ENCODE measurements at regions not wholly inside any gene's neighbourhood (a gene's known extent, or its start where the extent isn't known, plus 50 kb on each side); places are given as distances from the start of the nearest gene placed in this dataset.

DNA sequence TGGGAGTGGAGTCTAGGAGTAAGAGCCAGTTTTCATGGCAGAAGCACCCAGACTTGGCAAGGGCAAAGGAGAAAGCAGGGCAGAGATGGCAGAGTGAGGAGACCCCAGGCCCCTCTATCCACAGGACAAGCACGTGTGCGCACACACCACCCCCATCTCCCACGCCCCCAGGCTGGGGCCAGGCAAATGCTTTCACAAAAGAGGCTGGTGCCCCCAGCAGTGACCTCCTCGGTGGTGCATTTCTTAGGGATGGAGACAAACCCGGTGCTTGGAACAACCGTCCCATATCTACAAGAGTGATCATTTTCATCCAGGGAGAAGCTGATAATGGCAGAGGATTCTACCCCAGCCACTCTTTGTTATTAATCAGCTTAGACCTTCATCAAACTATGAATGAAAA, 62.0 kb downstream of the KCNF1 start:
- Mint-ChIP-seq H3K4me1 (peaks cover 58 to 65% of the 10 kb centered on the region in 2 experiments), H3K4me3 (no peak overlapping the region; a peak in 1 of 5 replicates)
- peak overlapping the region; percentile 61; the same call in 1 of the 2 replicates for H3K14ac ChIP-seq (ENCODE audit: insufficient read depth, low read length)

More for the DNA sequence above, 62.0 kb downstream of the KCNF1 start:
- DNase-seq, result no peak
- no peak overlapping the region for H3K4me2 ChIP-seq (ENCODE audit: insufficient read depth, insufficient read length, low read length)
- no peak overlapping the region for H3K18ac ChIP-seq (ENCODE audit: insufficient read length, low read depth, low read length)
- no peaks in the 10 kb centered on the region; the same call in 1 of the 2 replicates for H3K4me1 ChIP-seq (ENCODE audit: insufficient read depth, low read length)
- H3T11ph ChIP-seq (ENCODE audit: low read length), result no peak overlapping the region
- no peaks in the 10 kb centered on the region for H3K23me2 ChIP-seq (ENCODE audit: insufficient read length, low read depth, low read length, poor library complexity, severe bottlenecking)
- TF ChIP-seq, protein P1, sequence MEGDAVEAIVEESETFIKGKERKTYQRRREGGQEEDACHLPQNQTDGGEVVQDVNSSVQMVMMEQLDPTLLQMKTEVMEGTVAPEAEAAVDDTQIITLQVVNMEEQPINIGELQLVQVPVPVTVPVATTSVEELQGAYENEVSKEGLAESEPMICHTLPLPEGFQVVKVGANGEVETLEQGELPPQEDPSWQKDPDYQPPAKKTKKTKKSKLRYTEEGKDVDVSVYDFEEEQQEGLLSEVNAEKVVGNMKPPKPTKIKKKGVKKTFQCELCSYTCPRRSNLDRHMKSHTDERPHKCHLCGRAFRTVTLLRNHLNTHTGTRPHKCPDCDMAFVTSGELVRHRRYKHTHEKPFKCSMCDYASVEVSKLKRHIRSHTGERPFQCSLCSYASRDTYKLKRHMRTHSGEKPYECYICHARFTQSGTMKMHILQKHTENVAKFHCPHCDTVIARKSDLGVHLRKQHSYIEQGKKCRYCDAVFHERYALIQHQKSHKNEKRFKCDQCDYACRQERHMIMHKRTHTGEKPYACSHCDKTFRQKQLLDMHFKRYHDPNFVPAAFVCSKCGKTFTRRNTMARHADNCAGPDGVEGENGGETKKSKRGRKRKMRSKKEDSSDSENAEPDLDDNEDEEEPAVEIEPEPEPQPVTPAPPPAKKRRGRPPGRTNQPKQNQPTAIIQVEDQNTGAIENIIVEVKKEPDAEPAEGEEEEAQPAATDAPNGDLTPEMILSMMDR (conservative IDR thresholded peaks at IDR 0.05), result no peak
- no peak overlapping the region for H2AK5ac ChIP-seq (ENCODE audit: insufficient read length, low read length)
- H3K56ac ChIP-seq (ENCODE audit: insufficient read length, low read depth, low read length), result no peak overlapping the region
- no peak overlapping the region for H4K91ac ChIP-seq (ENCODE audit: insufficient read length, low read depth, low read length)
- Mint-ChIP-seq H3K36me3 (ENCODE audit: insufficient read depth in 1 of 3, low read depth in 3 of 3) (peaks cover 3 to 13% (median 5%) of the 10 kb centered on the region in 3 experiments; a peak in 2 of 7 replicates), H3K9me3 (peaks cover 4 to 9% of the 10 kb centered on the region in 2 experiments; a peak in 4 of 5 replicates), H3K27ac (peak overlapping the region in 2 of 3 experiments; percentile 40 to 89; a peak in 3 of 7 replicates), H3K27me3 (ENCODE audit: low read depth) (peaks cover 1% of the 10 kb centered on the region; the same call in 1 of the 2 replicates)
- no peak overlapping the region for H2BK20ac ChIP-seq (ENCODE audit: low read depth, low read length, poor library complexity, severe bottlenecking)
- no peaks in the 10 kb centered on the region for H3K79me1 ChIP-seq (ENCODE audit: insufficient read depth, low read depth, low read length, poor library complexity, severe bottlenecking)
- H3K27me3 ChIP-seq (ENCODE audit: insufficient read depth, low read length), result no peaks in the 10 kb centered on the region
- no peak overlapping the region for H4K5ac ChIP-seq (ENCODE audit: insufficient read length, low read depth, low read length)
- no peak overlapping the region for H2AFZ ChIP-seq (ENCODE audit: low read length)
- H3K23ac ChIP-seq (ENCODE audit: insufficient read length, low read depth, low read length), result no peak overlapping the region
- H3K9me3 ChIP-seq (ENCODE audit: control insufficient read depth, low read depth, low read length), result no peaks in the 10 kb centered on the region
- no peaks in the 10 kb centered on the region for H3K79me2 ChIP-seq (ENCODE audit: insufficient read depth, low read length)
- H2BK15ac ChIP-seq (ENCODE audit: low read depth, low read length), result no peak overlapping the region
- no peak overlapping the region for H2BK120ac ChIP-seq (ENCODE audit: low read depth, low read length, poor library complexity, severe bottlenecking)
- no peak overlapping the region for H3K4ac ChIP-seq (ENCODE audit: low read depth, low read length)
- H3K27ac ChIP-seq (ENCODE audit: insufficient read length, low read depth, low read length), result no peak overlapping the region
- H3K9ac ChIP-seq (ENCODE audit: extremely low read depth, insufficient read length, low read length), result no peak overlapping the region
- no peak overlapping the region for H2BK5ac ChIP-seq (ENCODE audit: insufficient read length, low read length)
- H2BK12ac ChIP-seq (ENCODE audit: insufficient read length, low read depth, low read length), result no peak overlapping the region
- no CpG with 5 or more reads among the region's 6 CpGs for WGBS (ENCODE audit: extremely low coverage, insufficient read length, low lambda C conversion rate)
- H4K20me1 ChIP-seq (ENCODE audit: control insufficient read depth, insufficient read depth, insufficient read length), result no peaks in the 10 kb centered on the region
- no peak overlapping the region for H4K8ac ChIP-seq (replicated peaks; ENCODE audit: insufficient read length, low read depth, low read length)
